ENCODE measurements at regions not wholly inside any gene's neighbourhood (a gene's known extent, or its start where the extent isn't known, plus 50 kb on each side); places are given as distances from the start of the nearest gene placed in this dataset.

DNA sequence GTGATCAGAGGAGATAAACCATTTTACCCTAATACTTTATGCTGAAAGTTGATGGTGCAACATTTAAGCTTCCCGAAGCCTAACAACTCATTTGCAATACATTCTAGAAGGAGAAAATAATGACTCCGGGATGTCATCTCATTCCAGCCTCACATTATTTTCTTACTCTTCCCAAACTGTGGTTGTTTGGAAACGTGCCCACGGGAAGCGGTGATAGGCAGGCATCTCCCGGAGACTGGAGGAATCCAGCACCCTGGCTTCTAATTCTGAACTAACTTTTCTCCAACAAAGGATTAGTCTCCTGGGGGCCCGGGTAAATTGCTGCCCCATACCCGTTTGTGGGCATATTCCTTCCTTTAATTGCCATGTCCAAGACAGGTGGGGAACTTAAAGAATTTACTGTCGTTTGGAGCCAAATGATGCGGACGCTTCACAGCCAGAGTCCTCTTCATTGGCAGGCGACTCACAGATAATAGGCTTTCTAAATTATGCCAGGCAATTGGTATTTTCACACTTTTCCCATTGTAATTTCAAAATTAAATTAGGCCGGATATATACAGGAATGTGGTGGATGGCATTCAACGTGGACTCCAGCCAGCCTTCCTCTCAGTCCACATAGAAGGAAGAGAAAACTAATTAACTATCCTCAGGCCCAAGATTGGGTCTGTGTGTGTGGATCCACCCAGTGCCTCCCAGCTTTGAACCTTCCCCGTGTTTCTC, 278.1 kb downstream of the AJAP1 start:
- no peak for DNase-seq
- in situ Hi-C loops (cut with MboI; ENCODE audit: low pct_unique_long_range_greater_than_20kb, low sequenced_read_pairs): no loop called here

GRCh38 chr1:4931486-4931885, 277.1 kb downstream of the AJAP1 start:
- in situ Hi-C loops (cut with MboI; ENCODE audit: low pct_unique_long_range_greater_than_20kb, low sequenced_read_pairs): no loop called here
- no peak for DNase-seq

- DNase-seq: no peak
- in situ Hi-C loops (cut with MboI; ENCODE audit: low pct_unique_long_range_greater_than_20kb, low sequenced_read_pairs): no loop called here
Measured at GRCh38 chr1:4928186-4928585, 273.8 kb downstream of the AJAP1 start.

- in situ Hi-C loops (cut with MboI; ENCODE audit: low pct_unique_long_range_greater_than_20kb, low sequenced_read_pairs): no loop called here
Measured at GRCh38 chr1:4924356-4924755, 269.9 kb downstream of the AJAP1 start.

GRCh38 chr1:4916610-4917009, 262.2 kb downstream of the AJAP1 start:
- no peak for DNase-seq
- in situ Hi-C loops (cut with MboI; ENCODE audit: low pct_unique_long_range_greater_than_20kb, low sequenced_read_pairs): no loop called here

More at GRCh38 chr1:4924356-4924755, 269.9 kb downstream of the AJAP1 start:
- DNase-seq: no peak

DNA sequence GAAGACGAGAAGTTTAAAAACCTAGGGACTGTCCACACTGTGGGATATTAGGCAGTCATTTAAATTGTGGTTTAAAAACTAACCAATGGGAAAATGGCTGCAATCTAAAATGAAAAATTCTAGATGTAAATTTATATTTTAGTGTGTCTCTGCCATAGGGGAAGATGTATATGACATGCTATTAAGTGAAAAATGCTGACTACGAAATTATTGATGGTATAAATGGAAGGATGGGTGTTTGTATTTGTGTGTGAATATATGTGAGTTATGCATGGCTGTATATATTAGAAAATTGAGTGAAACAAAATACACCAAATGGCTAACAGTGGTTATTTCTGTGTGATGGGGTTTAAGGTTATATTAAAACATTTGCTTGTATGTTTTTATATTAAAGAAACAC, 260.7 kb downstream of the AJAP1 start:
- in situ Hi-C loops (cut with MboI; ENCODE audit: low pct_unique_long_range_greater_than_20kb, low sequenced_read_pairs): no loop called here
- DNase-seq: no peak

GRCh38 chr1:4908486-4908885, 254.1 kb downstream of the AJAP1 start:
- in situ Hi-C loops (cut with MboI; ENCODE audit: low pct_unique_long_range_greater_than_20kb, low sequenced_read_pairs): no loop called here

GRCh38 chr1:4894566-4894965, 240.2 kb downstream of the AJAP1 start:
- in situ Hi-C loops (cut with MboI; ENCODE audit: low pct_unique_long_range_greater_than_20kb, low sequenced_read_pairs): no loop called here
- DNase-seq: no peak

More at GRCh38 chr1:4908486-4908885, 254.1 kb downstream of the AJAP1 start:
- no peak for DNase-seq

- DNase-seq: no peak
- in situ Hi-C loops (cut with MboI; ENCODE audit: low pct_unique_long_range_greater_than_20kb, low sequenced_read_pairs): no loop called here
Measured at GRCh38 chr1:4880626-4881025, 226.2 kb downstream of the AJAP1 start.

- in situ Hi-C loops (cut with MboI; ENCODE audit: low pct_unique_long_range_greater_than_20kb, low sequenced_read_pairs): no loop called here
- DNase-seq: no peak
Measured at GRCh38 chr1:4877426-4877825, 223.0 kb downstream of the AJAP1 start.

DNA sequence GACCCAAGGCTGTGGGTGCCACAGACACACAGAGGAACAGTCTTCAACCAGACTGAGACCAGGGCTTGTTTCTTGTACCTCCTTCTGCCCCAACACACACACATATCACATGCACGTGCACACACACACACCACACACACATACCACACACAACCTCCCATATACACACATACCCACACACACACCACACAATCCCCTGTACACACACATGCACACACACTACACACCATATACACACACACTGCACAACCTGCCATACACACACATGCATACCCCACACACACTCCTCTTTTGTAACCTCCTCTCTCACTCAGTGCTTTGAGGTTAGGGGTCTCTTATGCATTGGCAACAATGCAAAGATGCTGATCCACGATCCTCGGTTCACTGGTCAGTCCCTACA, 217.0 kb downstream of the AJAP1 start:
- in situ Hi-C loops (cut with MboI; ENCODE audit: low pct_unique_long_range_greater_than_20kb, low sequenced_read_pairs): no loop called here
- no peak for DNase-seq

DNA sequence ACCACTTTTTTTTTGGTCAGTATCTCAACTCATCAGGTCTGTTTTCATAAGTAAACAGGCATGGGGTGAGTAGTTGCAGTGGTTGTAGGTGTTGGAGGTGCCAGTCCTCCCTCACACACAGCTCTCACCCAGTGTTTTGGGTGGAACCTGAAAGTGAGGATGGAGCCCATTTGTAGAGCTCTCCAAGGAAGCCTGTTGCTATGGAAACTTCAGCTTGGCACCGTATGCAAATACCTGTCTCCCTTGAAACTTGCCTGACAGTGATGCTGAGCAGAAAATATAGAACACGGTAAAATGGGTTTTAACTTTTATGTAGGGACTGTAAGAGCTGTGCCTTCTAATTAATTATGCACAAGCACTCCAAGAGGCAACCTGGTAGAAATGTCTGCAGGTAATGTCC, 214.1 kb downstream of the AJAP1 start:
- no peak for DNase-seq
- in situ Hi-C loops (cut with MboI; ENCODE audit: low pct_unique_long_range_greater_than_20kb, low sequenced_read_pairs): no loop called here

DNA sequence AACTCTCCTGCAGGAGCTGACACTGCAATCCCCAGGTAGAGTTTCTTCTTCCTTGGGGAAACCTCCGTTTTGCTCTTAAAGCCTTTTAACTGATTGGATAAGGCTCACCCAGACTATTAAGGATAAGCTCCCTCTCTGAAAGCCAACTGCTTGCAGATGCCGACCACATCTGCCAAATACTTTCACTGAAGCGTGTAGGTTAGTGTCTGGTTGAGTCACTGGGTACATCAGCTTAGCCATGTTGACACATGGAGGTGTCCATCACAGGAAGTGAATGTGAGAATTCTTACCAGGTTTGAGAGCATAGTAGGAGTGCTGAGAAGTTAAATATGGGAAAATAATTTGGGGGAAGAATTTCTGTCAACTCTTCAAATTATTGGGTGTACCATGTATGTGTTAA, 202.0 kb downstream of the AJAP1 start:
- no peak for DNase-seq
- in situ Hi-C loops (cut with MboI; ENCODE audit: low pct_unique_long_range_greater_than_20kb, low sequenced_read_pairs): no loop called here

GRCh38 chr1:4854367-4854766, 200.0 kb downstream of the AJAP1 start:
- no peak for DNase-seq
- in situ Hi-C loops (cut with MboI; ENCODE audit: low pct_unique_long_range_greater_than_20kb, low sequenced_read_pairs): no loop called here

DNA sequence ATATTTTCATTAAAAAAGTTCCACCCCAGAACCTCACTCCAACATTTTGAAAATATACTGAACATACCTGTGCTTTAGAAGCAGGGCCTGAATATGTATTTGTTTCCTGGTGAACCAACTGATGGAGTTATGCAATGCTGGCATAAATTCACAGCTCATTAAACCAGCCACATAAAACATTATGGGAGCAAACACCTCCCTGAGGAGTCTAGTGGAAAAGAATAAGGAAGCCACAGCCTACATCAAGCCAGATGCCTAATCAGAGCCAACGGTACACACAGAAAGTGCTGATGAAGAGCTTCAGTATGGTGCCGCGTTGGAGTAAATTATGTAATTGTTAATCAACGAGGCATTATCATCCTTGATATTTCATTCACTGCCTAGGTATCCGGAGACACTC, 199.5 kb downstream of the AJAP1 start:
- no peak for DNase-seq
- in situ Hi-C loops (cut with MboI; ENCODE audit: low pct_unique_long_range_greater_than_20kb, low sequenced_read_pairs): no loop called here

DNA sequence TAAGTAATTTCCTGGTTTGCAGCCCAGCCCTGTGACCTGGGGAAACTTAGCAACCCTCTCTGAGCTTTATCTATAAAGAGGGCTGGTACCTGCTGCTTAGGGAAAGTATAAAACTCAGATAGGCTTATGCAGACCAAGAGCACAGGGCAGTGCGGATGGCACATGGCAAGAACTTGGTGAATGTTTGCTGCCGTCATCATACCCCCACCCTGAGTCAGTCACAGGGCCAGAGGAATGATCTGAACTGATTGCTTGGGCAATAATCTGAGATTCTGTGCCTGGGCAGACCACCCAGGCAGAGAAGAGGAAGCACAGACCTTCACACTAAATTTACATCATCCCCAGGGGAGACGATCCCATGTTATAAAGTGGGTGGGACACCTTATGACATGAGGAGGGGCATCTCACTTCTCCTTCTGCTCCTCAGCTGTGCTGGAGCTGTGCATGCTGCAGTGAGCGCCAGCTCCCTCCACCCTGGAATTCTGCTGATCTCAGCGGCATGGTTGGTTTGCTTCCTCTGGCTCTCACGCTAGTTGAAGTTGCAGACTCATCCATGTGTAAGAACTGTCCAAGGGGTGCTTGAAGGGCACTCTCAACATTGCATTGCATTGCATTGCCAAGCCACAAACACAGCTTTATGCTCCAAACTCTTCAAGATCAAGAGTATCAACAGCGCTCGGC, 197.1 kb downstream of the AJAP1 start:
- no peak for DNase-seq
- in situ Hi-C loops (cut with MboI; ENCODE audit: low pct_unique_long_range_greater_than_20kb, low sequenced_read_pairs): no loop called here

DNA sequence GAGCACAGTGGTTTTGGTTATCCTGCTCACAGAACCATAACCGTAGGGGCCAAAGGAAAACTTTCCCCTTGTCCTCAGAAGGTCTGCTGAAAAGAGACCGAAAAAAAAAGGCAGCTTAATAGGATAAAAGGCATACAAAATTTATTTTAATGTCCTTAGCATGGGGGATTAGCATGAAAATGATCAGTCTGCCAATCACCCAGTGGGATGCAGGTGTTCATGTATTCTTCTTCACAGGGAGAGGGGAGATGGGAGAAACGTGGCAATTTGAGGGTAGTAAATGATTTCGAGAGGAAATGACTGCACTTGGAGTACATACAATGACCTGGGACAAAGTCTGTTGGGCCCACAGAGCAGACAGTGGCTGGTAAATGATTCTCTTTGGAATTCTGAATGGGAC, 194.0 kb downstream of the AJAP1 start:
- no peak for DNase-seq

DNA sequence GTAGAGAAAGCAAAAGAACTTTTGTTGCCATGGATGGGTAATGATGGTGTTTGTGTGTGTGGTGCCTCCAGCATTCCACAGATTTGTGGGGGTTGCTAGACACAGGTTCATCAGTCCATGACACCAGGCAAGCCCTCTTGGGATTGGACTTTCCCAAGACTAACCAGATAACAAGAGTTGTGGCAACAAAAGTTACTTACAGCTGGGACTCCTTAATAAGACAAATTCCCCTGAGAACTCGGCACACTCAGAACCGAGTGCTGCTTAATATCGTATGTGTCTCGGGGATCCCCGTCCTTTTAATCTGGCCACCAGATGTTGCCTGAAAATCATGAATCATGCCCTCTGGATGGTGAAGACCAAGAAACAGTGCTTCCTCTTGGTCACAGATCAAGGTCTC, 193.3 kb downstream of the AJAP1 start:
- DNase-seq: no peak
- in situ Hi-C loops (cut with MboI; ENCODE audit: low pct_unique_long_range_greater_than_20kb, low sequenced_read_pairs): no loop called here

More for the DNA sequence above, 194.0 kb downstream of the AJAP1 start:
- in situ Hi-C loops (cut with MboI; ENCODE audit: low pct_unique_long_range_greater_than_20kb, low sequenced_read_pairs): no loop called here

Data from KBM-7 (cell line).